H54 (cell line): ENCODE measurements at regions not wholly inside any gene's neighbourhood (a gene's known extent, or its start where the extent isn't known, plus 50 kb on each side); places are given as distances from the start of the nearest gene placed in this dataset.

Source experiments
- DNase-seq: peaks from one replicate; pipeline ENCODE4 v3.0.0; 2011; ENCODE audit warnings: low spot score, mixed read lengths; ENCODE audit not compliant: insufficient read length
- FAIRE-seq: peaks from 3 replicates; lab custom pipeline; 2011; peaks lifted over from hg19 to GRCh38; lab: Jason Lieb, UNC
- POLR2A ChIP-seq: IDR thresholded peaks from 2 replicates; pipeline ENCODE4 v1.6.1; 2011; ENCODE audit warnings: low read depth, mild to moderate bottlenecking, low read length

GRCh38 chr16:64778777-64779176 is 343.1 kb downstream of the CDH11 start:
- TF ChIP-seq POLR2A, result no peak
- no peak for FAIRE-seq
- DNase-seq, result no peak

GRCh38 chr16:64773638-64774037 is 348.2 kb downstream of the CDH11 start:
- no peak for DNase-seq
- FAIRE-seq, result no peak
- no peak for TF ChIP-seq POLR2A

GRCh38 chr16:64773184-64773583 is 348.7 kb downstream of the CDH11 start:
- no peak for DNase-seq
- no peak for TF ChIP-seq POLR2A
- no peak for FAIRE-seq

GRCh38 chr16:64771273-64771672 is 350.6 kb downstream of the CDH11 start:
- no peak for TF ChIP-seq POLR2A
- FAIRE-seq, result no peak

GRCh38 chr16:64762211-64762610 is 359.7 kb downstream of the CDH11 start:
- DNase-seq (no peak), FAIRE-seq (no peak)
- TF ChIP-seq POLR2A, result no peak

More at GRCh38 chr16:64771273-64771672, 350.6 kb downstream of the CDH11 start:
- DNase-seq, result no peak

- FAIRE-seq (no peak), DNase-seq (no peak)
- no peak for TF ChIP-seq POLR2A
Observed at GRCh38 chr16:64754279-64754678, 367.6 kb downstream of the CDH11 start.

GRCh38 chr16:64751906-64752305 is 370.0 kb downstream of the CDH11 start:
- TF ChIP-seq POLR2A, result no peak
- FAIRE-seq (no peak), DNase-seq (no peak)

- TF ChIP-seq POLR2A, result no peak
- FAIRE-seq (no peak), DNase-seq (no peak)
Observed at GRCh38 chr16:64749346-64749745, 372.5 kb downstream of the CDH11 start.

GRCh38 chr16:64745258-64745930 is 376.5 kb downstream of the CDH11 start:
- no peak for FAIRE-seq
- TF ChIP-seq POLR2A, result no peak
- DNase-seq, result no peak

- DNase-seq, result no peak
- no peak for FAIRE-seq
- no peak for TF ChIP-seq POLR2A
Observed at GRCh38 chr16:64742455-64743223, 379.2 kb downstream of the CDH11 start.

GRCh38 chr16:64740261-64740660 is 381.6 kb downstream of the CDH11 start:
- TF ChIP-seq POLR2A, result no peak
- no peak for DNase-seq
- no peak for FAIRE-seq

- no peak for DNase-seq
Observed at GRCh38 chr16:64738321-64738960, 383.4 kb downstream of the CDH11 start.

GRCh38 chr16:64736857-64737256 is 385.0 kb downstream of the CDH11 start:
- DNase-seq, result no peak
- no peak for TF ChIP-seq POLR2A
- no peak for FAIRE-seq

More at GRCh38 chr16:64738321-64738960, 383.4 kb downstream of the CDH11 start:
- TF ChIP-seq POLR2A, result no peak
- FAIRE-seq, result no peak

- TF ChIP-seq POLR2A, result no peak
- DNase-seq (no peak), FAIRE-seq (no peak)
Observed at GRCh38 chr16:64731891-64732290, 390.0 kb downstream of the CDH11 start.
